ENCODE measurements at regions not wholly inside any gene's neighbourhood (a gene's known extent, or its start where the extent isn't known, plus 50 kb on each side); places are given as distances from the start of the nearest gene placed in this dataset.
A peak's percentile ranks its signal among the peaks of the same experiment; 100 is the strongest.

DNA sequence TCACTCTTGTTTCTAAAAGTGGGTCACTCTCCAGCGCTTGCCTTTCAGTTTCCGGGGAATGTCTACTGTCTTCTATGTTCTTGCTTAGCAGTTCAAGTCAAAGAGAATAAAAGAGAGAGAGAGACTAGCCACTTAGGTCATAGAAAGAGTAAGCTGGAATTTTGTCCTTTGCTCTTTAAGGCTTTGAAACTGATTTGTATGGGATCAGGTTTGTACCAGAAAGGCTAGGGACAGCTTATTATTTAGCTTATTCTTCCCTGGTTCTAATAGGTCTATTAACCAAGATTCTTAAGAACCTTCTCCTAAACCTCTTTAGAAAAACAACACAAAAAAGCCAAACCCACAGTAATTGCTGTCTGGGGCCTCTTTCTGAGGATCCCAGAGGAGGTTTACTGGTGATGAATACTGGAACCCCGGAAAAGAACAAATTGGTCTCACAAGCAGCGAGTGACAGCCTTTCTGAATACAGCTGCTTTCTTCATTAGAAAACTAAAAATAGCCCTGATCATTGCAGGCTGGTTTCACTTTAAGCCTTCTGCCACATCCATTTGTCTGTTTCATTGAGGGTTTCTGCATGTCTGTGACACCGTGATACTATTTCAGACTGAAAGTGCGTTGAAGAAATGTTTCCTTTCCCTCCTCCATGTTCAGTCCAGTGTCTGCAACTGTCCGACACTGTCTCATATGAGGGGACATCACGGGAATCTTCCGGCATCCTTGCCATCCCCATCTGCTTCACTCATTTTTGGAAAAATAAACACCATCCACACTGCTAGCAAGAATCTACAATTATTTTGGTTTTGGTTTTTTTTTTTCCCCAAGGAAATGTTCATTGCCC is 75.1 kb upstream of the ATXN1 start (continued):
- TF ChIP-seq ATF2 (IDR thresholded peaks at IDR 0.05; ENCODE audit: low read length) (peak; percentile 72; the same call in 1 of the 2 replicates), SIX5 (IDR thresholded peaks at IDR 0.05; ENCODE audit: low read depth, low read length, severe bottlenecking) (no peak), BCL11A (IDR thresholded peaks at IDR 0.05; ENCODE audit: low read depth, low read length) (peak; percentile 76), CREB1 (IDR thresholded peaks at IDR 0.05; ENCODE audit: low read depth) (no peak), MEF2B (IDR thresholded peaks at IDR 0.05; ENCODE audit: partially characterized antibody, poor library complexity, severe bottlenecking) (peak; percentile 89), BHLHE40 (IDR thresholded peaks at IDR 0.05; ENCODE audit: borderline replicate concordance in 1 of 2, low read depth in 2 of 2, low read length in 1 of 2) (peak in 1 of 2 experiments; percentile 21; a peak in 1 of 4 replicates), CBX5 (IDR thresholded peaks at IDR 0.05; ENCODE audit: low read depth) (0 out of 2 replicates have a peak, but pooled peaks have one; percentile 61)

DNA sequence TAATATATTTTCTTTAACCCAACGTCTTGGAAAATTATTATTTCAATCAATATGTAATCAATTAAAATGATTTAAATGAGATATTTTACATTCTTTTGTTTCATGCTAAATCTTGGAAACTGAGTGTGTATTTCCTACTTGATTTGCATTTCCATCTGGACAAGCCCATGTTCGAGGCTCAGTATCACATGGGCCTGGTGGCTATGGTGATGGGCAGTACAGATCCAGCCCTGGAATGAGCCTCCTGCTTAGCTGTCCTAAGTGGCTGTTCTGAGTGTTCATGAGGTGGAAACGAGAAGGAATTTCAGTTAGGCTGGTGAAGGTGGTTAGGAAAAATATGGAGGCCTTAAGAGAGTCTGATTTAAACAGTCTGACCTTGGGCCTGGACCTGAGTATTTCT is 73.0 kb upstream of the ATXN1 start:
- CTCF ChIA-PET, result interaction anchor here (3.2 kb wide), 1 partner anchor 70 kb away, joined by 10 read pairs; no protein-coding TSS in a partner anchor
- in situ Hi-C loops (cut with MboI), result no loop called here

More for the DNA sequence above, 73.0 kb upstream of the ATXN1 start:
- intact Hi-C loops (cut with micrococcal nuclease; ENCODE audit: unreplicated experiment), result no loop called here
- ChIA-PET POLR2A (no interaction called here), RAD21 (ENCODE audit: unreplicated experiment) (no interaction called here), SMC1A (ENCODE audit: uncharacterized antibody, unreplicated experiment) (no interaction called here)
- H3K27me3 ChIP-seq (replicated peaks in 1 of 2; ENCODE audit: control insufficient read depth in 2 of 2, insufficient read depth in 2 of 2, low read length in 1 of 2), result no peaks in the 10 kb centered on the region
- no peaks in the 10 kb centered on the region for H3K79me2 ChIP-seq (ENCODE audit: control insufficient read depth, insufficient read depth, low read length)
- no TSS peak for BruUV-seq (replicated peaks)
- H2AFZ ChIP-seq (ENCODE audit: control insufficient read depth, low read depth, low read length), result no peak overlapping the region
- no peaks in the 10 kb centered on the region for H3K36me3 ChIP-seq (ENCODE audit: control insufficient read depth in 2 of 2, insufficient read depth in 2 of 2, low read length in 1 of 2)
- peaks cover 20% of the 10 kb centered on the region for H3K4me1 ChIP-seq (ENCODE audit: control insufficient read depth, insufficient read depth, low read length)
- TF ChIP-seq SREBF2 (IDR thresholded peaks at IDR 0.05; ENCODE audit: low read length) (no peak), CHD2 (IDR thresholded peaks at IDR 0.05; ENCODE audit: borderline replicate concordance, low read depth, low read length) (no peak), TBL1XR1 (IDR thresholded peaks at IDR 0.05; ENCODE audit: low read depth, low read length) (no peak), E2F4 (IDR thresholded peaks at IDR 0.05; ENCODE audit: low read depth, low read length) (no peak), GABPA (IDR thresholded peaks at IDR 0.05; ENCODE audit: low read depth) (no peak), LARP7 (IDR thresholded peaks at IDR 0.05) (no peak), BRCA1 (IDR thresholded peaks at IDR 0.05; ENCODE audit: low read depth, low read length) (no peak), FOXK2 (IDR thresholded peaks at IDR 0.05) (no peak)
- H4K20me1 ChIP-seq (ENCODE audit: control insufficient read depth, insufficient read depth), result no peaks in the 10 kb centered on the region
- H3K9ac ChIP-seq (ENCODE audit: control insufficient read depth, insufficient read depth, low read length), result no peak overlapping the region
- FAIRE-seq, result no peak
- H3K4me2 ChIP-seq (ENCODE audit: control insufficient read depth, insufficient read depth), result no peak overlapping the region
- ATAC-seq, result no peak
- no peaks in the 10 kb centered on the region for H3K9me3 ChIP-seq (replicated peaks; ENCODE audit: control insufficient read depth, insufficient read depth, low read length)
- 18% methylated on average over 3 of the region's 3 CpGs for WGBS (ENCODE audit: insufficient coverage, insufficient replicate concordance, low lambda C conversion rate, missing lambda C conversion rate)
- H3K27ac ChIP-seq (ENCODE audit: control insufficient read depth, insufficient read depth), result no peak overlapping the region
- no peak overlapping the region for H3K4me3 ChIP-seq
- no peak for DNase-seq (ENCODE audit: low read depth, low spot score)
